Right forelimb (tissue), 1 donor: ENCODE measurements at regions not wholly inside any gene's neighbourhood (a gene's known extent, or its start where the extent isn't known, plus 50 kb on each side); places are given as distances from the start of the nearest gene placed in this dataset.
"Not testable (repeated sequence)": the region's sequence is repeated elsewhere in the genome, so short reads cannot be mapped to it uniquely, and the experiment has no call there.

Experiments used
- DNase-seq: peaks from one replicate; pipeline ENCODE4 v3.0.0-alpha.2; 2018

GRCh38 chr7:119640861-119641260, 632.1 kb upstream of the KCND2 start:
- no peak for DNase-seq

- no peak for DNase-seq
Observed at GRCh38 chr7:119643558-119643957, 629.4 kb upstream of the KCND2 start.

- no peak for DNase-seq
Observed at GRCh38 chr7:119647286-119647685, 625.7 kb upstream of the KCND2 start.

- DNase-seq = not testable (repeated sequence)
Observed at GRCh38 chr7:119648752-119649151, 624.2 kb upstream of the KCND2 start.

GRCh38 chr7:119660080-119660479, 612.9 kb upstream of the KCND2 start:
- DNase-seq = no peak

GRCh38 chr7:119664601-119665000, 608.4 kb upstream of the KCND2 start:
- DNase-seq = no peak

- no peak for DNase-seq
Observed at GRCh38 chr7:119665796-119666195, 607.2 kb upstream of the KCND2 start.

- no peak for DNase-seq
Observed at GRCh38 chr7:119681336-119681735, 591.6 kb upstream of the KCND2 start.

- DNase-seq = no peak
Observed at GRCh38 chr7:119684763-119685162, 588.2 kb upstream of the KCND2 start.

- no peak for DNase-seq
Observed at GRCh38 chr7:119685906-119686305, 587.1 kb upstream of the KCND2 start.

GRCh38 chr7:119688831-119689230, 584.1 kb upstream of the KCND2 start:
- no peak for DNase-seq

GRCh38 chr7:119692541-119692940, 580.4 kb upstream of the KCND2 start:
- DNase-seq = no peak

GRCh38 chr7:119694506-119694905, 578.5 kb upstream of the KCND2 start:
- no peak for DNase-seq

- DNase-seq = no peak
Observed at GRCh38 chr7:119696336-119696735, 576.6 kb upstream of the KCND2 start.

- DNase-seq = no peak
Observed at GRCh38 chr7:119703895-119704294, 569.1 kb upstream of the KCND2 start.

- DNase-seq = no peak
Observed at GRCh38 chr7:119706608-119707007, 566.4 kb upstream of the KCND2 start.

- DNase-seq = no peak
Observed at GRCh38 chr7:119708891-119709290, 564.1 kb upstream of the KCND2 start.

GRCh38 chr7:119711104-119711503, 561.9 kb upstream of the KCND2 start:
- no peak for DNase-seq

- DNase-seq = no peak
Observed at GRCh38 chr7:119712886-119713462, 560.0 kb upstream of the KCND2 start.

- no peak for DNase-seq
Observed at GRCh38 chr7:119713606-119714005, 559.4 kb upstream of the KCND2 start.

GRCh38 chr7:119720541-119720940, 552.4 kb upstream of the KCND2 start:
- no peak for DNase-seq

- no peak for DNase-seq
Observed at GRCh38 chr7:119724041-119724792, 548.8 kb upstream of the KCND2 start.

- no peak for DNase-seq
Observed at GRCh38 chr7:119733127-119733879, 539.7 kb upstream of the KCND2 start.

- no peak for DNase-seq
Observed at GRCh38 chr7:119737390-119737789, 535.6 kb upstream of the KCND2 start.
